ENCODE measurements at regions not wholly inside any gene's neighbourhood (a gene's known extent, or its start where the extent isn't known, plus 50 kb on each side); places are given as distances from the start of the nearest gene placed in this dataset.
"Not testable (repeated sequence)": the region's sequence is repeated elsewhere in the genome, so short reads cannot be mapped to it uniquely, and the experiment has no call there.

- H2AFZ ChIP-seq (ENCODE audit: low read depth, low read length, poor library complexity, severe bottlenecking); H3K27ac ChIP-seq (ENCODE audit: low read depth, low read length); H3K4me3 ChIP-seq (replicated peaks in 1 of 2; ENCODE audit: low read depth in 1 of 2, low read length in 2 of 2); H3K27me3 ChIP-seq (ENCODE audit: insufficient read depth, low read length); H3K4me1 ChIP-seq (ENCODE audit: control insufficient read depth in 1 of 2, insufficient read depth in 2 of 2, low read length in 2 of 2); H3K9ac ChIP-seq (ENCODE audit: low read length); POLR2A ChIA-PET; CTCF ChIA-PET; H3K36me3 ChIP-seq (ENCODE audit: control insufficient read depth in 1 of 2, insufficient read depth in 2 of 2, low read length in 2 of 2); DNase-seq (ENCODE audit: low read depth, low spot score); H3K9me2 ChIP-seq (ENCODE audit: insufficient read depth); intact Hi-C loops (cut with micrococcal nuclease); H3K9me3 ChIP-seq (ENCODE audit: control insufficient read depth in 1 of 2, insufficient read depth in 1 of 2, low read depth in 1 of 2, low read length in 2 of 2); RAD21 ChIA-PET (ENCODE audit: low non-redundant PET in 1 of 2, low total read pairs in 2 of 2, uncharacterized antibody in 2 of 2, unreplicated experiment in 2 of 2); H4K20me1 ChIP-seq (ENCODE audit: insufficient read depth); H3K4me2 ChIP-seq (ENCODE audit: low read length); H3K79me2 ChIP-seq (ENCODE audit: insufficient read depth, low read length); BruUV-seq (replicated peaks): not testable (repeated sequence)
- peak; percentile 84 for ATAC-seq
These were observed 193.6 kb downstream of the FAM72C start for GRCh38 chr1:143778178-143778577.

DNA sequence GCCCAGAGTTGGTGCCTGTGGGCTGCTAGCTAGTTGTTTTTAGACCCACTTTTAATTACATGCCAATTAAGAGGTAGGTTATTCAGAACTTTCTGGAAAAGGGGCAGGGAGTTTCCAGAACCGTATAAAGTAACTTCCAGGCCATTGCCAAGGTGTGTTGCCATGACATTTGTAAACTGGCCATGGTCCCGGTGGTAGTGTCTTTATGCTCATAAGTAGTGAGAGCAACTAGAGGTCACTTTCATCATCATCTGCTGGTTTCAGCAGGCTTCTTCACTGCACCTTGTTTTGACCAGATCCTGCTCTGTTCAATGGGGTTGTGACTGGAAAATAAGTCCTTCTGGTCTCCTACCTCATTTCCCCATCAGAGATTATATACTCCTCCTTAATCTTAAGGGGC lies 207.0 kb downstream of the FAM72C start:
- POLR2A ChIA-PET; ATAC-seq; H3K4me2 ChIP-seq (ENCODE audit: low read length); BruUV-seq (replicated peaks); H3K4me3 ChIP-seq (replicated peaks in 1 of 2; ENCODE audit: low read depth in 1 of 2, low read length in 2 of 2); DNase-seq (ENCODE audit: low read depth, low spot score); H2AFZ ChIP-seq (ENCODE audit: low read depth, low read length, poor library complexity, severe bottlenecking); RAD21 ChIA-PET (ENCODE audit: low non-redundant PET in 1 of 2, low total read pairs in 2 of 2, uncharacterized antibody in 2 of 2, unreplicated experiment in 2 of 2); CTCF ChIA-PET; H3K9ac ChIP-seq (ENCODE audit: low read length); H3K27ac ChIP-seq (ENCODE audit: low read depth, low read length); H3K9me2 ChIP-seq (ENCODE audit: insufficient read depth); intact Hi-C loops (cut with micrococcal nuclease); H3K9me3 ChIP-seq (ENCODE audit: control insufficient read depth in 1 of 2, insufficient read depth in 1 of 2, low read depth in 1 of 2, low read length in 2 of 2); H4K20me1 ChIP-seq (ENCODE audit: insufficient read depth); H3K27me3 ChIP-seq (ENCODE audit: insufficient read depth, low read length); H3K4me1 ChIP-seq (ENCODE audit: control insufficient read depth in 1 of 2, insufficient read depth in 2 of 2, low read length in 2 of 2); H3K36me3 ChIP-seq (ENCODE audit: control insufficient read depth in 1 of 2, insufficient read depth in 2 of 2, low read length in 2 of 2); H3K79me2 ChIP-seq (ENCODE audit: insufficient read depth, low read length): not testable (repeated sequence)

- POLR2A ChIA-PET; RAD21 ChIA-PET (ENCODE audit: low non-redundant PET in 1 of 2, low total read pairs in 2 of 2, uncharacterized antibody in 2 of 2, unreplicated experiment in 2 of 2): not testable (repeated sequence)
These were observed 211.4 kb downstream of the FAM72C start for GRCh38 chr1:143760366-143760765.

DNA sequence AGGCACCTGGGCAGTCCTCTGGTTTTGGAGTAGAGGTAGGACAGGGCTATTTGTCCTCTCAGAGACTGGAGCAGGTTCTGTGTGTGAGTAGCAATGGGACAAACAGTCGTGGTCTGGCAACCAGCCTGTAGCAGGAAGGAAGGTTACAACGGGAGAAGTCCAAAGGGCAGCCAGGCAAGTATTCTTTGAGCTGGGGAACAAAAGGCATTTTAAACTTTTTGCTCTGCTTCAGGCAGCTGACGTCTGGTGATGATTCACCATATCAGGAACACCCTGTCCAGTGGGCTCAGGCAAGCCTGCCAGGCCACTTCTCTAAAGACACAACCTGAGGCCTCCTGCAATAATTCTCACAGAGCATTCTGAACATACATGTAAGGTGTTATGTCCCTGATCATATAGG lies 215.8 kb downstream of the FAM72C start:
- H3K4me2 ChIP-seq (ENCODE audit: low read length); H3K27ac ChIP-seq (ENCODE audit: low read depth, low read length); H3K9me3 ChIP-seq (ENCODE audit: control insufficient read depth in 1 of 2, insufficient read depth in 1 of 2, low read depth in 1 of 2, low read length in 2 of 2); POLR2A ChIA-PET; H3K79me2 ChIP-seq (ENCODE audit: insufficient read depth, low read length); H3K4me1 ChIP-seq (ENCODE audit: control insufficient read depth in 1 of 2, insufficient read depth in 2 of 2, low read length in 2 of 2); H3K27me3 ChIP-seq (ENCODE audit: insufficient read depth, low read length); intact Hi-C loops (cut with micrococcal nuclease); CTCF ChIA-PET; H3K9ac ChIP-seq (ENCODE audit: low read length); H2AFZ ChIP-seq (ENCODE audit: low read depth, low read length, poor library complexity, severe bottlenecking); BruUV-seq (replicated peaks); H4K20me1 ChIP-seq (ENCODE audit: insufficient read depth); H3K36me3 ChIP-seq (ENCODE audit: control insufficient read depth in 1 of 2, insufficient read depth in 2 of 2, low read length in 2 of 2); H3K4me3 ChIP-seq (replicated peaks in 1 of 2; ENCODE audit: low read depth in 1 of 2, low read length in 2 of 2); H3K9me2 ChIP-seq (ENCODE audit: insufficient read depth); DNase-seq (ENCODE audit: low read depth, low spot score); RAD21 ChIA-PET (ENCODE audit: low non-redundant PET in 1 of 2, low total read pairs in 2 of 2, uncharacterized antibody in 2 of 2, unreplicated experiment in 2 of 2): not testable (repeated sequence)
- ATAC-seq = peak; percentile 82

More at GRCh38 chr1:143760366-143760765, 211.4 kb downstream of the FAM72C start:
- H3K79me2 ChIP-seq (ENCODE audit: insufficient read depth, low read length); H3K9me2 ChIP-seq (ENCODE audit: insufficient read depth); H3K4me1 ChIP-seq (ENCODE audit: control insufficient read depth in 1 of 2, insufficient read depth in 2 of 2, low read length in 2 of 2); H3K36me3 ChIP-seq (ENCODE audit: control insufficient read depth in 1 of 2, insufficient read depth in 2 of 2, low read length in 2 of 2); H3K9ac ChIP-seq (ENCODE audit: low read length); CTCF ChIA-PET; ATAC-seq; H4K20me1 ChIP-seq (ENCODE audit: insufficient read depth); H3K27me3 ChIP-seq (ENCODE audit: insufficient read depth, low read length); H3K4me3 ChIP-seq (replicated peaks in 1 of 2; ENCODE audit: low read depth in 1 of 2, low read length in 2 of 2); H3K4me2 ChIP-seq (ENCODE audit: low read length); BruUV-seq (replicated peaks); H2AFZ ChIP-seq (ENCODE audit: low read depth, low read length, poor library complexity, severe bottlenecking); intact Hi-C loops (cut with micrococcal nuclease); H3K9me3 ChIP-seq (ENCODE audit: control insufficient read depth in 1 of 2, insufficient read depth in 1 of 2, low read depth in 1 of 2, low read length in 2 of 2); DNase-seq (ENCODE audit: low read depth, low spot score); H3K27ac ChIP-seq (ENCODE audit: low read depth, low read length): not testable (repeated sequence)

All from HCT116 (cell line).